ENCODE measurements at regions not wholly inside any gene's neighbourhood (a gene's known extent, or its start where the extent isn't known, plus 50 kb on each side); places are given as distances from the start of the nearest gene placed in this dataset.

GRCh38 chr12:108053512-108053911 lies 75.6 kb upstream of the WSCD2 start:
- TF ChIP-seq, protein P1, sequence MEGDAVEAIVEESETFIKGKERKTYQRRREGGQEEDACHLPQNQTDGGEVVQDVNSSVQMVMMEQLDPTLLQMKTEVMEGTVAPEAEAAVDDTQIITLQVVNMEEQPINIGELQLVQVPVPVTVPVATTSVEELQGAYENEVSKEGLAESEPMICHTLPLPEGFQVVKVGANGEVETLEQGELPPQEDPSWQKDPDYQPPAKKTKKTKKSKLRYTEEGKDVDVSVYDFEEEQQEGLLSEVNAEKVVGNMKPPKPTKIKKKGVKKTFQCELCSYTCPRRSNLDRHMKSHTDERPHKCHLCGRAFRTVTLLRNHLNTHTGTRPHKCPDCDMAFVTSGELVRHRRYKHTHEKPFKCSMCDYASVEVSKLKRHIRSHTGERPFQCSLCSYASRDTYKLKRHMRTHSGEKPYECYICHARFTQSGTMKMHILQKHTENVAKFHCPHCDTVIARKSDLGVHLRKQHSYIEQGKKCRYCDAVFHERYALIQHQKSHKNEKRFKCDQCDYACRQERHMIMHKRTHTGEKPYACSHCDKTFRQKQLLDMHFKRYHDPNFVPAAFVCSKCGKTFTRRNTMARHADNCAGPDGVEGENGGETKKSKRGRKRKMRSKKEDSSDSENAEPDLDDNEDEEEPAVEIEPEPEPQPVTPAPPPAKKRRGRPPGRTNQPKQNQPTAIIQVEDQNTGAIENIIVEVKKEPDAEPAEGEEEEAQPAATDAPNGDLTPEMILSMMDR (IDR thresholded peaks at IDR 0.05) = no peak
- no peak for TF ChIP-seq POLR2A (IDR thresholded peaks at IDR 0.05)

Measured in adrenal gland (tissue), 5 donors.